HG03039 (cell line): ENCODE measurements at regions not wholly inside any gene's neighbourhood (a gene's known extent, or its start where the extent isn't known, plus 50 kb on each side); places are given as distances from the start of the nearest gene placed in this dataset.
"Not testable (repeated sequence)": the region's sequence is repeated elsewhere in the genome, so short reads cannot be mapped to it uniquely, and the experiment has no call there.

ENCODE experiments used
- ATAC-seq: cut with Tn5 transposase; IDR thresholded peaks from one replicate; pipeline ENCODE4 v1.9.1; 2021; ENCODE audit warnings: mild to moderate bottlenecking, moderate library complexity; ENCODE audit not compliant: unreplicated experiment

DNA sequence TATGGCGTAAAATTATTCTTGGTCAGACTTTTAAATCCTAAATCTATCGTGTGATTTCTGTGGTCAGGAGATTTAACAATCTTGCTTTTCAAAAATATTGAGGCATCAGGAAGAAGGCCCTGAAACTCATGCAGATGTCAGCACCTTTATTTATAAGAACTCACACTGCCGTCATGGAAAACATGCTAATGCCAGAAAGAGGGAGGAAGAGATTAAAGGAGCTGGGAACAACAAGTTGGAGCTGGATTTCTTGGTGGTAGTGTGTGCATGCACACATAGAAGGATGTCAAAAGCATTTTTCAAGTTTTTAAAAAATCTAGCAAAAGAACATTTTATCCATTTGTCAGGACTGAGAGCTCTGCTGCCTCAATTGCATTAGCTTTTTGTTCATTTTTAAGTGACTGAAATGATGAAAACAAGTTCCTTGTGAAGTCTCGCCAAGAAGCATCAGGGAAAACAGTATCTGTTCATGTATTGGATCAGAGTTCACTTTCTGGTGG lies 342.5 kb downstream of the SPRY2 start:
- no peak for ATAC-seq

DNA sequence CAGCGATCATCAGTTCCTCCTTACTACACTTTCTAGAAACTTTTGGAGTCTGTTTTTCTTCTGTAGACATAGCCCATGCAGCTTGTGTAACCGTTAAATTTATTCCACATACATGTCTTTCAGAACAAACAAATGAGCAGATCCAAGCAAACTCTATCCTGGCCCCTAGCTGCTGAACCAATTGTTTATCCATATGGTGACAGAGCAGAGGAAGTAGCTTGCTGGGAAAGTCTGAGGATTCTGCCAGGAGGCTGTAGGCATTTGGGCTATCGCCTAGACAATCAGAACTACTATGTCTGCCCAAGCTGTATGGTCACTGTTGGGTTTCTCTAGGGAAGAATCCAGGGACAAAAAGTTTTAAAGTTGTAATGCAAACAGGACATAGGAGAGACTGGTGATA lies 343.7 kb downstream of the SPRY2 start:
- no peak for ATAC-seq

DNA sequence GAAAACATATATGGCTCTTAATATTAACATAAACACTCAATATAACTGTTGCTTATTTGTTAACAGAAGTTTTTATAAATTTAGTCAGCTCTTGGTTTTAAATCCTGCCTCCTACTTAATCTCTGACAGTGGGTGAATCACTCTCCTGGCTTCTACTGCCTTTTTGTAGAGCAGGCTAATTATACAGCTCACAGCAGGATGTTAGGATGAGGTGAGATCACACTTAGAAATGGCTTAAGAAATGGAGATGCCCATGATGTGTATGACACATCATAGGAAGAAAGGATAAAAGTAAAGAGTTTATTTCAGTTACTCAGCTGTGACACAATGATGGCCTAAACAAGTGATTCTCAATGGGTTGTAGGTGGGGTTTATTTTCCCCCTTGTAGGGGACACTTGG lies 345.6 kb downstream of the SPRY2 start:
- ATAC-seq: no peak

DNA sequence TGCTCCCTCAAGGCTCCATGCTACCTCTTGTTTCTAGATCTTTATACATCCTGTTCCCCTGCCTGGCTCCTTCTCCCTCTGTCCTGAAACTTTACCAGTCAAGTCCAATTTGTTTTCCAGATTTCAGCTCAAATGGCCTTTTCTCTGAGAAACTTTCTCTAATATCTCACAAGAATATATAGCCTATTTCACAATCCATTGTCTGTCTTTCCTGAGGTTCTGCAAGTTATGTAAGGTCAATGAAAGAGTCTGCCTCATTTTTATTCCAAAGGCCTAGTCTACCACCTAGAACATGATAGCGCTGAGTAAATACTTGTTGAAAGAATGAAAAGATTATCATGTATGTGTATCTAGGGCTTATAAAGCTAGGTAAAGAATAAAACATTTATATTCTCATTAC lies 348.8 kb downstream of the SPRY2 start:
- ATAC-seq: no peak

DNA sequence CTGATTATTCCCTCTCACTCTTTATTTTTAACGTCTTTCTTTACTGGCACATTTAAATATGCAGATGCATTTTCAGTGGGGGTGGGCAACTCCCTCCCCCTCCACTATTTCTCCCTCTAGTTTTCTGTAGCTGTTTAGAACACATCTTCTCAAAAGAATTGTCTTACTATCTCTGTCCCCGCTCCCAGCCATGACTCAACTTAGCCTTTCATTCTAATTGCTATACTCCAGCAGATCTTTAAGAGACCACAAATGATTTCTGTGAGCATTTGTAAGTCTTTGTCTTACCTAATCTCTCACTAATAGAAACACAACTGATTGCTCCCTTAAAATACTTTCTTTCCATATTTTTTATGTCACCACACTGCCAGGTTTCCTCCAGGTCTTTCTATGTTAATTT lies 350.9 kb downstream of the SPRY2 start:
- ATAC-seq: no peak

DNA sequence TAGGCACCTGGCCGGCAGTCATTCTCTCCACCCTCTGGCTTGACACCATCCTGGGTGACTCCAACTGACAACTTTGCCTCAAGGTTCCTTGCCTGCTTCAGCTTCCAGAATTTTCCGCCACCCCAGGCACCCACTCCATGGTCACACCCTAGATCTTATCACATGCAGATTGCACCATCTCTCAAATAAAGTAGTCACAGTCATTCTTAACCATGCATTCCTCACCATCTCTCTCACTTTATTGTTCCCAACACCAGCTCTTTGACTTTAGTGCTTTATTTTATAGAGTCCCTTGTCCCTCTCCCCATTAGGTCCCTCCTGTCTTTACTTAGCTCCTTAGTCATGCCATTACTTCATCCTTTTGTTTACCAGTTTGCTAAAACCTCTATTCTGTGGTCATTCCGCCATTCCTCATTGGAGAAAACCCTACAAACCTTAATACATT lies 351.7 kb downstream of the SPRY2 start:
- ATAC-seq: no peak

DNA sequence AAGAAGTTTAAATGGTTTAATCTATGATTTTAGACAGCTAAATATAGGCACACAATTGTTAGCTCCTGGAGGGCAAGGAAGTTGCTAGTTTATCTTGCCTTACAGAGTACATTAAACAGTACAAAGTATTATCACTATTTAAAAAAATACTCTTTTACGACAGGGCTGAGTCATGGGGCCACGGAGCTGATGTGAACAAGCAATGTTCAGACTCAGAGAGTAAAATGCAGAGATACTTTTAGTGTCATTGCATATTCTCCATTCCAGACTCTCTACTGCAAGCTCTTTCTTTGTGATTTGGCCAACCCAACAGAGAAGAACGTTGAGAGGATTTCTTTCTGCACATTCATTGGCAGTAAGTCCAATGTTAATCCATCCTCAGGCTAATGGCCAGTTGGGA lies 352.4 kb downstream of the SPRY2 start:
- no peak for ATAC-seq

DNA sequence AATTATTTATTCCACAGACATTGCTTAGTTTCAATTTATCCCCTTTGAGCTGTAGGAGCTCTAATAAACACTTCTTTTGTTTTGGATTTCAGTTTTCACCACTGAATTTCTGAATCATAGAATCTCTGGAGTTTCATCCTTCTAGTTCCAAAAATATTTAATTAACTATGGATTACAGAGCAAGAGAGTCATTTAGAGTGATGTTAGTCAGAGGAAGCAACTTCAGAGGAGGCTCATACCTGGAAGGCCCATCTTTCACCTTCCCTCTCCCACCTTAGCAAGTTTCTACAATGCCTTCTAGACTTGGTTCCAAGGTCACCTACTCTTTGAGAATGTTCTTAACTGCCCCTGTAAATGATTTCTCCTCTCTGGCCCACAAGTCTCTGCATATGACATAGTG lies 353.2 kb downstream of the SPRY2 start:
- no peak for ATAC-seq

DNA sequence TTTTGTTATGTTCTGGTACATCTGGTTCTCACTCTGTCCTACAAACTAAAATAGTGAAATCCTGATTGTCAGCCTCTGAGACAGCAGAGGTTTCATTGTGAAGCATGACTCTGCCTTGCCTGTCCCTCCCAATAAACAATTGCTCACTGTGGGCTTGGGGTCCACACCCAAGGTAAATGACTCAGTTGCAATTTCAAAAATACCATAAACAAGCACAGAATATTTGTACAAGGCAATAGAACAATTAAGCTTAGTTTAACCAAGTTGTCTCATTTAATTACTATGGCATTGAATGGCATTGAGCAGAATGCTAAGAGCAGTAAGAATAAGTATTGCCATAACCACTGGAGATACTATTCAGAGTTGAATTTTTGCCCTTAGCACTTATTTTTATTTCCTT lies 353.6 kb downstream of the SPRY2 start:
- ATAC-seq: no peak

DNA sequence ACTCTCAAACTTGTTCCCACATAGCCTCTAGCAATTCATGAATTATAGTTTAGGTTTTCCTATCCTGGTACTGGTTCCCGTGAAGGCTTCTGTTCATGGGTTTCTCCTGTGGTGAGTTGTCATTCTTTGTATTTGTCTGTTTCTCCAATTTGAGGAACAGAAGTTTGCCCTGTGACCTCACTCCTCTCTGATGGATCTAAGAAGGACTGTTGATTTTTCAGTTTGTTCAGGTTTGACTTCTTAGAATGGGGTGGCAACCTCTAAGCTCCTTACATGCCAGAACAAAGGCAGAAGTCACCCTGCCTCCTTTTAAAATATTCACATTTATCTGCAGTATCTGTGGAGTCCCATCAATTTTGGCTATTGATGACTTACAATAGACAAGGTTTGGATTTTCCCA lies 354.0 kb downstream of the SPRY2 start:
- no peak for ATAC-seq

DNA sequence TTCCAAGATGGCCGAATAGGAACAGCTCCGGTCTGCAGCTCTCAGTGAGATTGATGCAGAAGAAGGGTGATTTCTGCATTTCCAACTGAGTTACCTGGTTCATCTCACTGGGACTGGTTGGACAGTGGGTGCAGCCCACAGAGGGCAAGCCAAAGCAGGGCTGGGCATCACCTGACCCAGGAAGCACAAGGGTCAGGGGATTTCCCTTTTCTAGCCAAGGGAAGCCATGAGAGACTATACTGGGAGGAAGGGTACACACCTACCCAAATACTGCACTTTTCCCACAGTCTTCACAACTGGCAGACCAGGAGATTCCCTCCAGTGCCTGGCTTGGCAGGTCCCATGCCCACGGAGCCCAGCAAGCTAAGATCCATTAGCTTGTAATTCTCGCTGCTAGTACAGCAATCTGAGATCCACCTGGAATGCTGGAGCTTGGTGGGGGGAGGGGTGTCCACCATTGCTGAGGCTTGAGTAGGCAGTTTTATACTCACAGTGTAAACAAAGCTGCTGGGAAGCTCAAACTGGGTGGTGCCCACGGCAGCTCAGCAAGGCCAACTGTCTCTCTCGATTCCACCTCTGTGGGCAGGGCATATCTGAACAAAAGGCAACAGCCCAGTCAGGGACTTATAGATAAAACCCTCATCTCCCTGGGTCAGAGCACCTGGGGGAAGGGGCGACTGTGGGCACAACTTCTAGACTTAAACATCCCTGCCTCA lies 365.8 kb downstream of the SPRY2 start:
- not testable (repeated sequence) for ATAC-seq

DNA sequence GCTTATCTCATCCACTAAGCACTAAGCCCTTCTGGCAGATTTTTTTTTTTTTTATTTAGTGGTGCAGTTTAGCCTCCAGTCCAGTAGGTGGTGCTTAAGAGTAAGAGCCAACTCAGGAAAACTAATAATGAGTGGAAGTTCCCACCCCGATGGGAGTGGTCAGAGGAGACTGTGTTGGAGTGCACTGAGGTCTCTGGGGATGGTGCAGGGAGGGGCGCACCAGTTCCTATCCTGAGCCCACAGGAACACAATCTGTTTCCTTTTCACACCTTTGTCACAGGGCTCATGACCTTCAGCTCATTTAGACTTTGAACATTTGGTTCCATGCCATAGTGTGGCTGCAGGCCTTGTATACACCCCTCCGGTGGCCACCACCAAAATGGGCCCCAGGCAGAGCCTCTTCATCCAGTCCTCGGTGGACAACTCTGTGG lies 367.4 kb downstream of the SPRY2 start:
- peak; percentile 88 for ATAC-seq

DNA sequence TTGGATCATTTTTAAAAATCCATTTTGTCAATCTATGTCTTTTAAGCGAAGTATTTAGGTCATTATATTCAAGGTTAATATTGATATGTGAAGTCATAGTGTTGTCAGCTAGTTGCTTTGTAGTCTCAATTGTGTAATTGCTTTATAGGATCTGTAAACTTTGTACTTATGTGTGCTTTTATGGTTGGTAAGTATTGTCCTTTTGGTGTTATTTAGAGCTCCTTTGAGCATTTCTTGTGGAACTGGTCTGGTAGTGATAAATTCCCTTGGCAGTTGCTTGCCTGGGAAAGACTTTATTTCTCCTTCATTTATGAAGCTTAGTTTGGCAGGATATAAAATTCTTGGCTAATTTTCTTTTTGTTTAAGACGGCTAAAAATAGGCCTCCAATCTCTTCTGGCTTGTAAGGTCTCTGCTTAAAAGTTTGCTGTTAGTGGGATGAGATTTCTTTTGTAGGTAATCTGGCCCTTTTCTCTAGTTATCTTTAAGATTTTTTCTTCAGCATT lies 368.8 kb downstream of the SPRY2 start:
- no peak for ATAC-seq

DNA sequence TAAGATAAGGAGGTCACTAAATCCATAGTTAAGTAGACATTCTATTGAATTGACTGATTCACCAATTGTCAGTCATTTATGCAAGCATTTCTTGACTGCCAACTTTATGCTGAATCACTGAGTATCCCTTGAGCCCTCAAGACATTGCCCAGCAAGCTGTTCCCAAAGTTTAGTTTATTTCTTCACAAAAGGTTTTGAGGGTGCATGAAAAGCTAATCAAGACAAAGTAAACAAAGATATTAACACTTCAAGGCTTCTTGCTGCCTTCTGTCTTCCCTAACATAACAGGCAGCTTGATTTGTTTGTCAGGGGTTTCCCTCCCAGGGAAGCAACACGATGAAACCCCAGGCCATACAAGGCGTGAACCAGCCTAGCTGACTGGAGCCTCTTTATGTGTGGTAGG lies 374.4 kb downstream of the SPRY2 start:
- no peak for ATAC-seq

DNA sequence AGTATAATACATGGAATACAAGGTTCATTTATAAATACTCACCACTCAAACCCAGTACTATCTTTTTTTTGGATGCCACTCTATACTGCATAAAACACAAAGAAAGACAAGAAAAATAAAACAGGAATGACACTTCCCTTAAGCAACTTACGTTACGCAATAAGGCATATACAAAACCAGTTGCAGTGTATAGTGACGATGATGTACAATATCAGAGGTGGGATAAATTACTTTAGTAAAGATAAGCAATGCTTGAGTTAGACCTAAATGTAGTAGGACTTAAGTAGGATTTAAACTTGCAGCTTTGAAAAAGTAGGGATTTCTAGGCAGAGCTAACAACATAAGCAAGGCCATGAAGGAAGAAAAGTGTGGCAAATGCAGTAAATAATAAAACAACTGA lies 374.9 kb downstream of the SPRY2 start:
- no peak for ATAC-seq

DNA sequence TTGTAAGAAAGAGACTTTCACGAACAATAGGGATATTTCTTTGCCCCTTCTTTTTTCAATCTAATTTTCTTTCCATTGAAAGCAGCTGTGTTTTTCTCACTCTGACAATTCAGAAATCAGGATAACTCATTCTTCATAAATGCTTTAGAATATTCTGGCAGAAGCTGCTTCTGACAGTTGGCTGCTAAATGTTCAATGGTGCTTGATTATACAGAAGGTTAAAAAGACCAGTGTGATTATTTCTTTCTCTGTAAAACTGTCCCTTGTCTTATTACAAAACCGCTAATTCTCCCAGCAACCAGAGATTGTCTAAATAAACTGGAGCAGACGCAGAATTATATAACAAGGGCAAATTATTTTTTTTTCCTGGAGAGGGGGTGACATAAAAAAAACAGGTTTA lies 394.4 kb downstream of the SPRY2 start:
- no peak for ATAC-seq

DNA sequence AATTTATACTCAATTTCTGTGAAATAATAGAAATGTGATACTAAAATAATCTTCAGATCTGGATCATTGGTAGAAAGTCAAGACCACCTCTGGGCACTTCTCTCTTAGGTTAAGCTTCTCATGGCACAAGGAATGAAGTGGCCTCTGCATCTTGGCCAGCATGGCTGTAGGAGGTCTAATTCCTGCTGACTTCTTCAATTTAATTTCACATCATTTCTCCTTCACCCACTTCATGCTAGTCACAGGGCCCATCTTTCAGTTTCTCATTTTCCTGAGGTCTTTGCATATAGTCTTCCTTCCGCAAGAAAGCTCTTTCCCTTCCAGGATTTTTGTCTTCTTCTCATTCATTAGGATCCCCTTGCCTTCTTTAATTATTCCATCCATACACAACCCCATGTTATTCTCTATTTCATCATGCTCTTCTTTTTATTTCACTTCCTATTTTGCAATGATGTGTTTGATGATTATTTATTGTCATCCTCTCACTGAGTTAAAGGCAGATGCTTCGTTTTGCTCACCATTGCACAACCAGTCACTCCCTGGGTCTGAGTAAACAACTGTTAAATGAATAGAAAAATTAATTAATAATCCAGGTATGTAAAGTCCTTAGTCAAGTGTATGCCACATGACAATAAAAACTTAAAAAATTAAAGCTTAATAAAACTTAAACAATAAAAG lies 397.4 kb downstream of the SPRY2 start:
- no peak for ATAC-seq

DNA sequence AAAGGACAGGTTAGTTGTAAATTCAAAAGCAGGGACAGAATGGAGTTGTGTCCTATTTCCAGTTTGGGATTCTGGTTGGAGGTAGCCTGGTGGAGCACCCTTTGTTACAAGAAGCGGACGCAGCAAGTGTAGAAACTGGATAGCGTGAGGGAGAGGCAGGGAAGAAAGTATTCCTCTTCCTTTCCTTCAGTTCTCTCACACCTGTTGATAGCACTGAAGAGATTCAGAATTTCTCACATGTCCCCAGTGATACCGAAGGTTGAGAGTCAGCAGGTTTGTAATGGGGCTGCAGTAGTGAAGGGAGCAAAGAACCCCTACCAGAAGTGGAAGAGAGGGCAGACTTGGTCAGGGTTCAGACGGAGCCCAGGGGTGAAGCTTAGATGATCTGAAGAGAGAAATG lies 399.2 kb downstream of the SPRY2 start:
- ATAC-seq: no peak

DNA sequence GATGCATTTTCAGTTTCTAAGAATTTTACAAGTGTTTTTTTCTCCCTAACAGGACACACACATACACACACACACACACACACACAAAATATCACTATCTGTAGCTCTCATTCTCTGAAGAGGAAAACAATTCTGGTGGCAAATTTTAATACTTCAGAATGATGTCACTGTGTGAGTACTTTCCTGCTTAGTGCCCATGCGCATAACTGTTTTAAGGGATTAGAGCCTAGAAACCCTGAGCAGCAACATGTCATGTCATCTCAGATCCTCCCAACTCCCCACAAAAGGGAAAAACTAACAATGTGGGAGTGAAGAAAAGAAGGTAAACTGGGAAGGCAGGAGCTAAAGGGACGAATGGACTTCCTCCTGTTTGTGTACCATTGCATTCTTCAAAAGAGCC lies 401.2 kb downstream of the SPRY2 start:
- ATAC-seq: no peak

DNA sequence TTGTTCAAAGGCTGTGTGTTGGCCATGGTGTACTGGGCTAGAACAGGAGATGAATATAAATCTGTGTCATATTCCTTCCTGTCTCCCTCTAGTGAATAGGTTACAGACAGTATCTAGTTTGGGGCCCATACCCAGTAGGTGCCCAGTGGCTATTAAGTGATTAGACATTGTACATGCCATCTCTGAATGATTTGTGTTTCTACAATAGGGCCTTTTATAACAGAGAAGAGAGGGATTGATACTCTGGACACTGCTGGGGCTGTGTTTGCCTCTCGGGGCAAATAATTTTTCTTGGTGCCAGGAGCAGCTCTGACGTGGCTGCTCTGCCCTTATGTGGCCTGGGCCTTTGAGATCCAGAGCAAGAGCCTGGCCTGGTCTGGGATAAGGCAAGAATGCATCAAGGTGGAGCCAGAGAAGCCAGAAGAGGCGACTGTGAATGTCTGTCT lies 403.1 kb downstream of the SPRY2 start:
- no peak for ATAC-seq

DNA sequence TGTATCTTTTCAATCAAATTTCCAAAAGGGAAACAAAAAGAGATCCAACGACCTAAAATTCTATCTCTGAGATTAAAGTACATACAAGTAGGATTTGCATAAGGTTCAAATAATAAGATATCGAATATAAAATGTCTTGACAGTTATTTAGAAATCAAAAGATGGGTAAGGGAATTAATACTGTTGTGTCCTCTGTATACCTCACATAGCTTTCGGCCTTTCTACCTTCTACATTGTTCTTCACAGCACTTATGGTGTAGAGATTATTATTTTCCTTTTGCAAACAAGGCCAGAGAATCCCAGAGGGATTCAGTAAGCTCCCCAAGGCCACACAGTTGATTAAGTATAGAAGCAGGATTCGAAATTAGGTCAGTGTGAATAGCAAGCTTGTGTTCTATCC lies 403.6 kb downstream of the SPRY2 start:
- no peak for ATAC-seq
